Cerebellar nuclear complex (tissue), 1 donor: ENCODE measurements at regions not wholly inside any gene's neighbourhood (a gene's known extent, or its start where the extent isn't known, plus 50 kb on each side); places are given as distances from the start of the nearest gene placed in this dataset.
A peak's percentile ranks its signal among the peaks of the same experiment; 100 is the strongest.
"Not testable (repeated sequence)": the region's sequence is repeated elsewhere in the genome, so short reads cannot be mapped to it uniquely, and the experiment has no call there.

Source experiments
- DNase-seq, 2 experiments: peaks; one replicate each; lab custom pipeline; 2025; lab: John Stamatoyannopoulos, UW

DNA sequence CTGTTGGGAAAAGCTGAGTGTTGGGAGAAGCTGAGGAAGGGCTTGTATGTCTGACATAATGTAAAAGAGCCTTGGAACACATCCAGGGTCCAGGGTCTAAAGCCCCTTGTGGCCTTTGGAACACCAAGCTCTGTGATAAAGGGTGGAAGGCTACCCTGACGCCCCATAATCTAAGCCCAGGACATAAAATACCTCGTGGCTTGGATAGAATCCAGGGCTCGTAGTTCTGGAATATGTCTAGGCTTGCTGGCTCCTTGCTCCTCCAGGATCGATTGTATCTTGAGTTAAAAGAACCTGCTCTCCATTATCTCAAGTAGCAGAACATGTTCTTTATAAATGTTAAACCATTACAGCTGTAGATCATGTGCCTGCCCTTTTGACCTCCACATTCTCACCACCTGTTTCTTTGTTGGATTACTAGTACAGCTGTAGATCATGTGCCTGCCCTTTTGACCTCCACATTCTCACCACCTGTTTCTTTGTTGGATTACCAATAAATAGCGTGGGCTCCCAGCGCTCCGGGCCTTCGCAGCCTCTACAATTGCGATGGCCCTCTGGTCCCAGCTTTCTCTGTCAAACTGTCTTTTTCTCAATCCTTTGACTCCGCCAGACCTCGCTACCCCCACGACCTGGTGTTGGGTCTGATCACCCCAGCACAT is 246.9 kb upstream of the KCNH7 start:
- DNase-seq: not testable (repeated sequence)

DNA sequence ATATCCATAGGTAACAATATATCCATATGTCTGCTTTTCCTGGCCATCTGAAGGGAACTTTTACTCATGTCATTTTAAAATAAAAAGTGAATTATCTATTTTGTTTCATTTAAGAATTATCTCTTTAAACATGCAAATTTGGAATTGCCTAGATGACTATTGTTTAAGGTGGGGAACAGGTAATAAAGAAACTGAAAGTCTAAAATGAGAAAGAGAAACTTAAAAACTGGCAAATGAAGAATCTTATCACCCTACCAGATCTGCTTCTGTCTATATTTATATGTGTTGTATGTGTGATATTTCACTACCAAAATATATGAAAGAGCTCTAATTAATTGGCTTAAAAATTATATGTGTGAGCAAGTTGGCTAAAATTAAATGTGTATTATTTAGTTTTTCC is 243.2 kb upstream of the KCNH7 start:
- no peak for DNase-seq

DNA sequence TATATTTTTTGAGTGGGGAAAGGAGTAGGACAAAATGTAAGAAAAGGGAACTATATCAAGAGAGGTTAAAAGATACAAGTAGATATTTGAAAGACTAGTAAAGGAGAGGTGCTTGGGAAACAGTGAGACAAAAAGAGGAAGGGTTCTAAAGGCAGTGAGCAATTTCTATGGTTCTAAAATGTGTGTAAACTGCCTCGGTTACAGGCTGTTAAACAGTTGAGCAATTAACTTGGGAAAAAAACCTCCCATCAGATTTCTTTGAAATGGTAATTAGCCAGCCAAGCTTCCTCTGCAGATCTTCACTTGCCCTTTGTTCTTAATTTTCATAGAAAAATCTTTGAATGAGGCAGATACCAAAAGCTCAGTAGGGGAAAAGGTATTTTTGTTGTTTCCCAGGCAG is 238.7 kb upstream of the KCNH7 start:
- DNase-seq: no peak

DNA sequence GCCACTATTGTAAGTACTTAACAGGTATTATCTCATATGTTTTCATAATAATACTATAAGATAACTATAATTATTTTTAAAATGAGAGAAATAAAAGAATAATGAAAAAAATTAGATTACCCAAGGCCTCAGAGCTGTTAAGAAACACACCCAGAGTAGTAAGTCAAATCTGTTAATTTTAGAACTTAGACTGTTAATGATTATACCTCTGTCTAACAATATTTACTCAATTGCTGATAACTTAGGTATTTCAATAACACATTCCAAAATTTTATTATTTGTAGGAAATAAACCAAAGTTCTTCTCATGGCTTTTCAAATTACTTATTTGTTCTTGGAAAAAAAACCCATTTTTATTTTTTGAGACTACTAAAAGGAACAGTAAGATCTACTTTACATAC is 227.5 kb upstream of the KCNH7 start:
- DNase-seq: no peak

DNA sequence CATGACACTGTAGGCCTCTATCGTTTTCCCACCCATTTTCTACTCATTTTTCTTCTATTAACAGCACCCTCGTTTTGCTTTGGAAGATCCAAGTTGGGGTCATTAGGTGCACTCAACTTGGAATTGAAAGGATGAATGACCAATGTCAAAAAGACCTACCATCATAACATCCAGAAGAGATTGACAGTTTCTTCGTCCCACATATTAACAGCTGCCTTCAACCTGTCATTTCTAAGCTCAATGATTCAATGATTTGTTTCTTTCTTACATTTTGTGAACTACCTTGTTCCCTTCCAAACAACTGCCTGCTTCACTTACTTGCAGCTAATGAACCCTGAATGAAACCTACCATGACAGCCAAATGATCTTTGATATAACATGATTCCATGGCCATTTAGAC is 224.0 kb upstream of the KCNH7 start:
- DNase-seq: no peak

DNA sequence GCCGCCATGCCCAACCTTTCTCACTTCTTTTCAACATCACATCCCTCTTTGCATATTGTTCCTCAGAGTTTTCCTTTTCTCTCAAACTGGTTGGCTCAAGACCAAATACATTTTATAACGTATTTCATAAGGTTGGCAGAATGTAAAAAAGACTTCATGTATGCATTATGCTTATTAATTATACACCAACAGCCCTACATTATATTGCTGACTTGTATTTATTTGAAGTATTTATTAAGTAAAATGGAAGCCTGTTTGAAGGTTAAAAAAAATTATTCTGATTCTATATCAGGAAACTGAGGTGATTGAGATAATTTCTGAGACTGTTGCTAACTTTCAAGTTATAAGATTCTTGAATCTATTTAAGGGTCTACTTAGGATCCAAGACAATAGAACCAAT is 208.0 kb upstream of the KCNH7 start:
- no peak for DNase-seq

DNA sequence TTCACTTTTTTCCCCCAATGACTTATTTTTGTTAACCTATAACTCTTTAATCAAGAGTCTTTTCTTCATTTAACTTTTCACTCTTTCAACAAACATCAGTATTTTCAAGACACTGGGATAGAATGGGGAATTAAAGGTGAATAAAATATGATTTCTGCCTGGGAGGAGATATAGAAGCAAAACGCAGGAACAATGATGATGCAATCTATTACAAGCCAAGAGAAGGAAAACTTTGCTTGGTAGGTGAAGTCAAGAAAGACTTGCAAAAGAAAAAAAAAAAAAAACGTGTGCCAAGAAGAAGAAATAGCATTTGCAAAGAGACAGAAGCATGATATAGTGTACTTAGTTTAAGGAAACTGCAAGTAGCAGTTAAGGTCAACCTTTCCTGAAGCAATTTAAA is 207.3 kb upstream of the KCNH7 start:
- no peak for DNase-seq

DNA sequence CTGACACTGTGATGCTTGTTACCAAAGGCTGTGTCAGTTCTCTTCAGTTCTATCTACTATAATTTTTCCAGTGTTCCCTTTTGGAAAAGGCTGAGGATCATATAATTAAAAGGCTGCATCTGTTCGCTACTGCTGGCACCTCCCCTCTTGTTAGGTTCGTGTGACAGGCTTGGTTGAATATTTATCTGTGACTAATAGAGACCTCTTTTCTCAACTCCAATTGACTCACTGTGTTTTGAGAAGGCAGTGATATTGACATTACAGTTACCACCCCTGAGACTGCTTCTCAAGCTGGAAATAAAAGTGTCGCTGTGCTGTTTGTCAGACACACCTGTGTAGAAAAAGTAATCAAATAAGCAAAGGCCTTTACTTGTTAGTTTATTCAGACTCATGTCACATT is 205.5 kb upstream of the KCNH7 start:
- no peak for DNase-seq

DNA sequence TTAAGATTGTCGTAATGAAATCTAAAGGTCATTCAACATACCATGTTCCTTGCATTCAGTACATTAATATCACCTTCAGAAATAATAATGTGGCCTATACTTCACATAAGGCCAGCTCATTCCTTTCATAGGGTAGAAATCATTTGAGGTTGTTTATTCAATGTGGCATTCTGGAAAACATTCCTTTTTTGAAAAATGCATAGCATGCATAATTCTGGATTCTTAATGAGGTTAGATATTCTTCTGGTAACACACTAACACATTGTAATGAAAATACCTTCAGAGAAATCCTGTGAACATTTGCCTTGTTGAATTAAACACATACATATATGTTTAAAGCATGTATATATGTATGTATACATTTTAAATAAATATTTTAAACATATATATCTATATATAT is 204.6 kb upstream of the KCNH7 start:
- no peak for DNase-seq

DNA sequence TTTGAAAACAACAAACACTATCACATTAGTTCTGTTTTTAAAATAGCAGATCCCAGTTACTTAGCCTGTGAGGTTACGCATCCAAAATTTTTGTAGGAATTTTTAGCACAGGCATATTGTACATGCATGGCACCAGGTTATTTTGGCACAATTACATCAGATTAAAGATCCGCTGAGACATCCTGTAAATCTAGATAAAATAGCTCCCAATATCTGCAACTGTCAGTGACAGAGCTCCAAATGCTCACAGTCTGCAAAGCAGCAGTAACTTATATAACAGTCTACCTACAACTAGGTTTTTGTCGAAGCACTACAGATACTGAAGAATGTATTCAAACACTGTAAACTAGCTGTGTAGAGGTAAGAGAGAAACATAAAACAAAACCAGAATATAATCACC is 200.7 kb upstream of the KCNH7 start:
- no peak for DNase-seq

DNA sequence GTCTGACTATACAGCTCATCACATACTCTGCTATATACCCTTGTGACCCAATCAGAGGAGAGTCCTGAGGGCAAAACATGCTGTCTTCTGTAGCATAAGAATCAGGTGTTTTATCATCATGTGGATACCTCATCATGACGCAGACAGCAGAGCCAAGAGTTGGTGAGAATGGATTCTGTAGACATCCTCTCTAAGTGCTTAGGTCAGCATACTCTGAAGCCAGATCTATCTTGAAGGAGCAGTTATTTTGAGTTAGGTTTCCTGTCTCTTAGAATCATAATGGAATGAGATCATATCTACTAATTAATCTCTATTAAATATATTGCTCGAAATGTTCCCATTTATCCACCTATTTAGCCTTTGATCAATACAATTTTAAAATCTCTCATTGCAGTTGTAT is 190.2 kb upstream of the KCNH7 start:
- DNase-seq: no peak

DNA sequence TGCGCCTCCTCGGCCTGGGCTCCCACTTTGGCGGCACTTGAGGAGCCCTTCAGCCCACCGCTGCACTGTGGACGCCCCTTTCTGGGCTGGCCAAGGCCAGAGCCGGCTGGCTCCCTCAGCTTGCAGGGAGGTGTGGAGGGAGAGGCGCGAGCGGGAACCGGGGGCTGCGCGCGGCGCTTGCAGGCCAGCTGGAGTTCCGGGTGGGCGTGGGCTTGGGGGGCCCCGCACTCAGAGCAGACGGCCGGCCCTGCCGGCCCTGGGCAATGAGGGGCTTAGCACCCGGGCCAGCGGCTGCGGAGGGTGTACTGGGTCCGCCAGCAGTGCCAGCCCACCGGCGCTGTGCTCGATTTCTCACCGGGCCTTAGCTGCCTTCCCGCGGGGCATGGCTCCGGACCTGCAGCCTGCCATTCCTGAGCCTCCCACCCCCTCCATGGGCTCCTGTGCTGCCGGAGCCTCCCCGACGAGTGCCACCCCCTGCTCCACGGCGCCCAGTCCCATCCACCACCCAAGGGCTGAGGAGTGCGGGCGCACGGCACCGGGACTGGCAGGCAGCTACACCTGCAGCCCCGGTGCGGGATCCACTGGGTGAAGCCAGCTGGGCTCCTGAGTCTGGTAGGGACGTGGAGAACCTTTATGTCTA is 187.7 kb upstream of the KCNH7 start:
- DNase-seq: not testable (repeated sequence)

DNA sequence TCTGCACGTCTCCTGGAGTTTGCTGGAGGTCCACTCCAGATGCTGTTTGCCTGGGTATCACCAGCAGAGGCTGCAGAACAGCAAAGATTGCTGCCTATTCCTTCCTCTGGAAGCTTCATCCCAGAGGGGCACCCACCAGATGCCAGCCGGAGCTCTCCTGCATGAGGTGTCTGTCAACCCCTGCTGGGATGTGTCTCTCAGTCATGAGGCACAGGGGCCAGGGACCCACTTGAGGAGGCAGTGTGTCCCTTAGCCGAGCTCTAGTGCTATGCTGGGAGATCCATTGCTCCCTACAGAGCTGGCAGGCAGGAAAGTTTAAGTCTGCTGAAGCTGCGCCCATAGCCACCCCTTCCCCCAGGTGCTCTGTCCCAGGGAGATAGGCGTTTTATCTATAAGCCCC is 178.3 kb upstream of the KCNH7 start:
- not testable (repeated sequence) for DNase-seq

DNA sequence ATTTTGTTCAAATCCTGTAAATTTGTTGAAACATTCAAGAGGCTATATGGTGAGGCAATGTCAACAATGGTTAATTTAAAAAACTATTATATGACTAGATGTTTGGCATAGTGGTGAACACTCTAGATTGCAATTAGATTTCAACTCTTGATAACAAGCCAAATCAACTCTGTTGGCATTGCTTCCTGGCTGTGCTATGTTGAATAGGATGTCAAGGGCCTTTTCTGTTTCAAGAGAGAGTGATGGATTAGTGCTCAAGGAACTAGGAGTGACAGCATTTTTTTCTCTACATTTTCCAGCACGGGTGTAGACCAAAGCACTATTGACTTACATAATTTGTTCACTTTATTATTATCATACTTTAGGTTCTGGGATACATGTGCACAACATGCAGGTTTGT is 172.4 kb upstream of the KCNH7 start:
- DNase-seq: no peak

DNA sequence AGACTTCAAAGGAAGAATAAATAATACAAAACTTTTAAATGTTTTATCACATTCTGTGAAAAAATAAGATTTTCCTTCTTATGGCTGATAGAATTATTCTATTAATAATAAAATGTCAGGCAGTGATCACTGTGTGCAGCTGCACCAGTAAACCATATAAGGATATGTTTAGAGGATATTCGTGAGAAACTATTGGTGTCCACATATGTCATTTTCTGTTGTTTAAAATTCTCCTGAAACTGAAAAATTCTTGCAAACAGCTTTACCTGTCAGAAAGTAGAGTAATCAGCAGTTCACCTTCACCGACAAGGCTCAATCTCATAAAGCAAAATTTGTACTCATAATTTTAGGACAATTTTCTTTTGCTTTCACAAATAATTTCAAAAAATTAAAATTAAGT is 170.1 kb upstream of the KCNH7 start:
- DNase-seq: no peak

DNA sequence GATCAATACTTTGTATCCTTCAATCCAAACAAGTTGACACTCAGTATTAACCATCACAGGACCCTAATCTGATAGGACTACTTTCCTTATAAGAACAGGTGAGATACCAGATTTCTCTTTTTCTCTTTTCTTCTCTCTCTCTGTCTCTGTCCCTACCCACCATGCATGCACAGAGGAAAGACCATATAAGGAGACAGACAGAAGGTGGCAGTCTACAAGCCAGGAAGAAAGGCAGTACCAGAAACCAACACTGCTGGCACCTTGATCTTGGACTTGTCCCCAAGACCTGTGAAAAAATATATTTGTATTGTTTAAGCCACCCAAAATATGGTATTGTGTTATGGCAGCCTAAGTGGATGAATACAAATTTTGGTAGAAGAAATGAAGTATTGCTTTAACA is 156.2 kb upstream of the KCNH7 start:
- no peak for DNase-seq

DNA sequence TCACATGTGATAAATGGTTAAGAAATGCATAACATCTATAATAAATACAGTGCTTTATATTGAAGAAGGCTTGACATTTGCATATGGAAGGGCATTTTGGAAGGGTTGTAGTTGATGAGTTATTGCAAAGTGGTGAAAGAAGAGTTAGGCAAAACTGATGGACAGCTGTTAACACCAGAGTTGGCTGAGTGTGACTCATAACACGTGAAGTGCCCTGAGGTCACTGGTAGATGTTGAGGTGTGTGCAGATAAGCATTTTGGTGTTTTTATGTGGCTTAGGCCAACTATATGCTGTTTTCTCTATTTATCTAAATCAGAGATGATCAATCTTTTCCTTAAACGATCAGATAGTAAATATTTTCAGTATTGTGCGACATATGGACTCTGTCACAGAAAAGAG is 154.3 kb upstream of the KCNH7 start:
- DNase-seq: no peak

DNA sequence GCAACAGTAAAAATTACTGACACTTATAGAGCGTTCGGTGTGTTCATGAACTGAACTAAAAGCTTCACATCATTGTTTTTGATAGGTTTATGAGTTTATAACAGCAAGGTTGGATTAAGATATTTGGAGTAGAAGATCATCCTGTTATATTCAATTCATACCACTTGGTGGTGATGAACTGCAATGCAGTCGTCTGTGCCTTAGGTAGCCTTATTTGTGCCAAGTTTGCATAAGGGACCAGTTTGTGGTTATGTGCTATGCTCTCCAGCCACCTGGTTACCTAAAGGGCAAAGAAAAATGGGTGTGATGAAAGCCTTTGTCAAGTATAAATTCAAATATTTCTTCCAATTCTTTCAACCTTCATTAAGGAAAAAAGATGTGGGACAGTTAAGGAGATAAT is 150.9 kb upstream of the KCNH7 start:
- DNase-seq: no peak

DNA sequence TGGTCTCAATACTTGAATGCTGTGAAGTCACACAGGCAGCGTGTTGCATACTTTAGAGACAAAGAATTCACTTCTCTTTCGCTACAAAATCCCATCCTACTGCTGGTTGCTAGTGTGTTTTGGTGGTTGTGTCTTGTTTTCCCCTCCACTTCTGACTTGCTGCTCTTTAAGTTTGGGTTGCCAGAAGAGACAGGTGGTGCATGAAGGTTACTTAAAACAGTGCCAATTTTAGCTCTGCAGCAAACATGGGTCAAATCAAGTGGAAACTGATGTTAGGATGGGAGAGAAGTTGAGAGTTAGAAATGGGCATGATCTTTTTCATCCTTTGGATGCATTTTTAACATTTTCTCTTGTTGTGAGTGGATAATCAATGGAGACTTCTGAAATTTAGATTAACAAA is 136.2 kb upstream of the KCNH7 start:
- peak; percentile 47 to 84 for DNase-seq

DNA sequence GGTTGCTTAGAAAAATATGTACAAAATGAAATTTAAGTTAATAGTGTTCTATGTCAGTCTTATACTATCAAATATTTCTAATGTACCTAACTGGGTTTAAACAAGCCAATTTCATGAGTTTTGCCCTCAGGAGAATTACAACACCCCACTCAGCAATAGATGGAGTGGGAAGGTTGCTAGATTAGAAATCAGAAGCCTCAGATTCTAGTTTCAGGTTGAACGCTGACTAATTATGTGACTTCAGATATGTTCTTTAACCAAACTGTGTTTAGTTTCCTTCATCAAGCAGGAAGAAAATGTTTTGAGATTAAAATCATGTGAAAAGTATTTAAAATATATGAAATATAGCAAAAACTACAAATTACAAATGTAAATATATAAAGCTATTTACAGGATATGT is 133.8 kb upstream of the KCNH7 start:
- no peak for DNase-seq

DNA sequence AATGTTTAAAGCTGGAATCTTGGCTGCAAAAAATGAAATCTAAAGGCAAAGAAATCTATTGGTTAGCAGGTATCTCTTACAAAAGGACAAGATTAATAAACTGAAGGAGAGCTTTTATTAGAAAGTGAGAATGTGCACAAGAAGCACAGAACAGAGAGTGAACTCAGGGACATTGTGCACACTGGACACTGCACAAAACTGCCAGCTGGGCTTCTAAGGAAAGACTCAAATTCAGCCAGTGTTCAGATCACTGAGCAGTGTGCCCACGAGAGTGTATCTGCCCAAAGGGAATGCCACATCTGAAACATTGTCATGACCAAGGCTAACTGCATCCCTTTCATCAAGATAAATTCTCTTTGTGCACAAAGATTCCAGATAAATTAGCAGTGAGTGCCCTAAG is 129.7 kb upstream of the KCNH7 start:
- DNase-seq: peak; percentile 7 to 55

DNA sequence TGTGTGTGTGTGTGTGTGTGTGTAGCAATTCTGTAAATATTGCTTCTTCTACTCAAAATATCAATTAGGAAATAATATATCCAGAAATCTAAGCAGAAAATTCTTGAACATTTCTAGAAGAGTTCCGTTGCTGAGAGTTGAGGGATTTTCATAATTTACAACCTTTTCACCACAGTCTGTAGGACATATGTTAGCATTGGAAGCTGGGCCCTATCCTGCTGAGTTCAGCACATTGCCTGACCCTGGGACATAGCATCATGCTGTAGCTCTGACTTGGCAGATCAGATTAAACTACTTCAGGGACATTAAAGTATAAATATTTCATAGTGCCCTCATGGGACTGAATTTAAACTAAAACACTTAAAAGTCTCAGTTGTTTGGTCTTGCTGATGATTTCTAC is 129.2 kb upstream of the KCNH7 start:
- peak in 1 of 2 experiments; percentile 65 for DNase-seq

DNA sequence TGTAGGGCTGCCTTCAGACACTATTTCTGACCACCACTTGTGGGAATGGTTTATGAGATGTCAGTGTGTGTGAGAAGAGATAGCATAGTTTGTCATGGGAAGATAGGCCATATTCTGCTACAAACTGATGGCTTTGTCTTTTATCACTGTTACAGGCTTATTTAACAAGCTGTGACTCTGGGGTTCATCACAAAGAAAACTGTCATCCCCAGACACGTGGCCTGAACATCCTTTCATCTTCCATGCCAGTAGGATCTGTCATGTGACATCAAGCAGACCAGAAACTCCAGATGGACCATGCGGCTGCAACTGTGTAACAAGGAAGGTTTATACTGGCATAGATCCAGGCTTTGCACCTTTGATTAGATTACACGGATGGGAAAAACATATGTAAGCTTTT is 128.6 kb upstream of the KCNH7 start:
- no peak for DNase-seq

DNA sequence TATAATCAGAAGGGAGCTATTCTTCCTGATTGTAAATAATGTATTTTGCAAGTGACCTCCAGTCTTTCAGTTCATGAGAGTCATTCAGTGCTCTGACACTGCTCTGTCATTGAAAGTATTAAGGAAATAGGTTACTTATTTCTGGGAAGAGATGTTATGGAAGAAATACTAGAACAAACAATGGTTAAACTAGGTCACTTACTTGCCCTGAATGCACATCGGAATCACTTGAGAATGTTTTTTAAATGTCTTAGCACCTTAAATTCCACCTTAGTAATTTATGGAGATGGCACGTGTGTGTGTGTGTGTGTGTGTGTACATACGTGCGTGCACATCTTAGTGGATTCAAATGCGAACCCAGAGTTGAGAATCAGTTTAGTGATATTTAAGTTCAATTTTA is 126.6 kb upstream of the KCNH7 start:
- no peak for DNase-seq
